ENCODE measurements at regions not wholly inside any gene's neighbourhood (a gene's known extent, or its start where the extent isn't known, plus 50 kb on each side); places are given as distances from the start of the nearest gene placed in this dataset.

DNA sequence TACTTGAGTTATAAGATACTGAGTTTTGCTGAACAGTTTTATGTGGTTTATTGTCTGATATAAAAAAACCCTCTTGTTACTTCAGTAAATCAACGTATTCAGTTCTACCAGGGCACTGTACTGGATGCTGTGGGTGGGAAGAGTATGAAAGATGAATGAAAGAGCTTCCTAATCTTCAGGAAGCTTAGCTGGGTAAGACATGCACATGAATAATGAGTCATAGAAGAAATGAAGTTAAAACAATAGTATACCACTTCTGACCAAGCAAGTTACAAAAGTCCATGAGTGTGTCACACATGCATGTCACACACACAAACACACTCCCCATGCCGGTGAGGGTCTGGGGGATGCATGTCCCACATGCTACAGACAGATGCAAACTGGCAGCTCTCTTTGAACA is 105.9 kb downstream of the SIPA1L2 start (continued):
- TF ChIP-seq HDAC6 (IDR thresholded peaks at IDR 0.05; ENCODE audit: low read depth, low read length), result no peak
- no peak for TF ChIP-seq RNF2 (IDR thresholded peaks at IDR 0.05; ENCODE audit: borderline replicate concordance, low read depth, low read length, missing control alignments, poor library complexity, severe bottlenecking)

All from H1 (cell line).